ENCODE measurements at regions not wholly inside any gene's neighbourhood (a gene's known extent, or its start where the extent isn't known, plus 50 kb on each side); places are given as distances from the start of the nearest gene placed in this dataset.

- Histone ChIP-seq H3K4me1 (no peaks in the 10 kb centered on the region), H3K4me3 (no peak overlapping the region), H3K9me3 (no peaks in the 10 kb centered on the region), H3K27ac (no peak overlapping the region), H3K27me3 (no peaks in the 10 kb centered on the region), H3K36me3 (no peaks in the 10 kb centered on the region)
- WGBS, 2 donors: 89% methylated on average over 3 of the region's 3 CpGs; no CpG with 5 or more reads in 1 of the 2 donors
- intact Hi-C loops (cut with DNase I): no loop called here
- TF ChIP-seq, protein P1, sequence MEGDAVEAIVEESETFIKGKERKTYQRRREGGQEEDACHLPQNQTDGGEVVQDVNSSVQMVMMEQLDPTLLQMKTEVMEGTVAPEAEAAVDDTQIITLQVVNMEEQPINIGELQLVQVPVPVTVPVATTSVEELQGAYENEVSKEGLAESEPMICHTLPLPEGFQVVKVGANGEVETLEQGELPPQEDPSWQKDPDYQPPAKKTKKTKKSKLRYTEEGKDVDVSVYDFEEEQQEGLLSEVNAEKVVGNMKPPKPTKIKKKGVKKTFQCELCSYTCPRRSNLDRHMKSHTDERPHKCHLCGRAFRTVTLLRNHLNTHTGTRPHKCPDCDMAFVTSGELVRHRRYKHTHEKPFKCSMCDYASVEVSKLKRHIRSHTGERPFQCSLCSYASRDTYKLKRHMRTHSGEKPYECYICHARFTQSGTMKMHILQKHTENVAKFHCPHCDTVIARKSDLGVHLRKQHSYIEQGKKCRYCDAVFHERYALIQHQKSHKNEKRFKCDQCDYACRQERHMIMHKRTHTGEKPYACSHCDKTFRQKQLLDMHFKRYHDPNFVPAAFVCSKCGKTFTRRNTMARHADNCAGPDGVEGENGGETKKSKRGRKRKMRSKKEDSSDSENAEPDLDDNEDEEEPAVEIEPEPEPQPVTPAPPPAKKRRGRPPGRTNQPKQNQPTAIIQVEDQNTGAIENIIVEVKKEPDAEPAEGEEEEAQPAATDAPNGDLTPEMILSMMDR (IDR thresholded peaks at IDR 0.05): no peak
- TF ChIP-seq POLR2A (IDR thresholded peaks at IDR 0.05): no peak
- DNase-seq: no peak
Observed at GRCh38 chr1:188128761-188129160, 1300.0 kb downstream of the PLA2G4A start.

DNA sequence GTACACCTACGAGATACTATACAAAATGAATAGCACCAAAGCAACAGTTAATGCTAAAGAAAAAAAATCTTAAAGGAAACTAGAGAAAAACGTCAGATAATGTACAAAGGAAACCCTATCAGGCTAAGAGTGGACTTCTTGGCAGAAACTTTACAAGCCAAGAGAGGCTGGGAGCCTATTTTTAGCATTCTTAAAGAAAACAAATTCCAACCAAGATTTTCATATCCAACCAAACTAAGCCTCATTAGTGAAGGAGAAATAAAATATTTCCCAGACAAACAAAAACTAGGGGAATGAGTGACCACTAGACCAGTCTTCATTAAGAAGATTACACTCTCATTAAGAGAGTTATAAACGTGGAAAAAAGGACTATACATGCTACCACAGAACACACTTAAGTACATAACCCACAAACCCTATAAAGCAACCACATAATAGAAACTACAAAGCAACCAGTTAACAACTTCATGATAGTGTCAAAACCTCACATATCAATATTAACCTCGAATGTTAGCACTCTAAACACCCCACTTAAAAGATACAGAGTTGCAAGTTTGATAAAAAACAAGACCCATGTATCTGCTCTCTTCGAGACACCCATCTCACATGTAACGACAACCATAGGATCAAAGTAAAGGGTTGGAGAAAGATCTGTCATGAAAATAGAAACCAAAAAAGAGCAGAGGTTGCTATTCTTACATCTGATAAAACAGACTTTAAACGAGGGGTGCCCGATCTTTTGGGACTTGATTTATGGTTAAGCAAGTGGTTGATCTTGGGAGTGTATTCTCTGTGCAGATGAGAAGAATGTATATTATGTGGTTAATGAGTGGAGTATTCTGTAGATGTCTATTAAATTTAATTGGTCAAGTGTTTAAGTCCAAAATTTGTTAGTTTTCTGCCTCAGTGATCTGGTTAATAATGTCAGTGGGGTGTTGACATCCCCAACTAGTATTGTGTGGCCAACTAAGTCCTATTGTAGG is 1301.4 kb downstream of the PLA2G4A start:
- no peak for DNase-seq
- Histone ChIP-seq H3K9me3 (no peaks in the 10 kb centered on the region), H3K36me3 (no peaks in the 10 kb centered on the region), H3K27ac (no peak overlapping the region), H3K4me1 (no peaks in the 10 kb centered on the region), H3K4me3 (no peak overlapping the region), H3K27me3 (no peaks in the 10 kb centered on the region)
- intact Hi-C loops (cut with DNase I): no loop called here
- 65% methylated on average over 8 of the region's 8 CpGs for WGBS, 2 donors
- TF ChIP-seq POLR2A (IDR thresholded peaks at IDR 0.05): no peak
- TF ChIP-seq, protein P1 (IDR thresholded peaks at IDR 0.05): no peak

- WGBS, 2 donors: 51 to 60% methylated on average over 2 of the region's 2 CpGs
- Histone ChIP-seq H3K27ac (no peak overlapping the region), H3K4me3 (no peak overlapping the region), H3K4me1 (no peaks in the 10 kb centered on the region), H3K27me3 (no peaks in the 10 kb centered on the region), H3K9me3 (no peaks in the 10 kb centered on the region), H3K36me3 (no peaks in the 10 kb centered on the region)
- TF ChIP-seq POLR2A (IDR thresholded peaks at IDR 0.05): no peak
- TF ChIP-seq, protein P1 (IDR thresholded peaks at IDR 0.05): no peak
- intact Hi-C loops (cut with DNase I): no loop called here
- no peak for DNase-seq
Observed at GRCh38 chr1:188137221-188137620, 1308.5 kb downstream of the PLA2G4A start.

DNA sequence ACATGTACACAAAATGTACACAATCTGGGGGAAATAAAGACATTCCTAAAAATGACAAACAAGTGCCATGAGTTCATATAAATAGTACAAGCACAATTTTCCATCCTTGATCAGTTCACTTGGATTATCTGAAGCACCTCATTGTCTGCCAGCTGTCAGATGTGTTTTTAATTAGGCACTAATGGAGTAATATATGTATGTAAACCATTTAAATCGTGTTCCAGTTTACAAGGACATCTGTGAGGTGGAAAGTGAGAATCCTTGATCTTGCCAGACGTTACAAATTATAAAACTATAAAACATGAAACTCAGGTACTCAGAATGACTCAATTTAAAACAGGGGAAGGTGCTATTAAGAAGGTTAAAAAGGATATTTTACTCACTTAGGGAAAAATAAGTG is 1312.2 kb downstream of the PLA2G4A start:
- Histone ChIP-seq H3K36me3 (no peaks in the 10 kb centered on the region), H3K9me3 (no peaks in the 10 kb centered on the region), H3K27ac (no peak overlapping the region), H3K4me3 (no peak overlapping the region), H3K4me1 (no peaks in the 10 kb centered on the region), H3K27me3 (no peaks in the 10 kb centered on the region)
- TF ChIP-seq, protein P1 (IDR thresholded peaks at IDR 0.05): no peak
- no peak for TF ChIP-seq POLR2A (IDR thresholded peaks at IDR 0.05)
- no peak for DNase-seq
- 36% methylated on average over 2 of the region's 2 CpGs for WGBS, 2 donors
- intact Hi-C loops (cut with DNase I): no loop called here

DNA sequence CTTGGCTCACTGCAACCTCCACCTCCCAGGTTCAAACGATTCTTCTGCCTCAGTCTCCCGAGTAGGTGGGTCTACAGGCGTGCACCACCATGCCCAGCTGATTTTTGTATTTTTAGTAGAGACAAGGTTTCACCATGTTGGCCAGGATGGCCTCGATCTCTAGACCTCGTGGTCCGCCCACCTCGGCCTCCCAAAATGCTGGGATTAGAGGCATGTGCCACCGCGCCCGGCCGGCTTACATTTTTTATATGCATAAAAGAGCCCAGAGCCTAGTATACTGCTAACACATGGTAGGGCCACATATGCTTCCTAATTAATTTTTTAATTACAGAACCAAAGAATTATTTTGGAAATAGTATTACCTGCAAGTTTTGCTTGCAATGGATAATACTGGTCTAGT is 1325.4 kb downstream of the PLA2G4A start:
- no peak for DNase-seq
- intact Hi-C loops (cut with DNase I): no loop called here
- no peaks in the 10 kb centered on the region for H3K9me3 ChIP-seq
- H3K27me3 ChIP-seq: no peaks in the 10 kb centered on the region
- H3K36me3 ChIP-seq: no peaks in the 10 kb centered on the region
- no peaks in the 10 kb centered on the region for H3K4me1 ChIP-seq
- WGBS, 2 donors: 86 to 92% methylated on average over 7 to 10 of the region's 11 CpGs
- no peak for TF ChIP-seq POLR2A (IDR thresholded peaks at IDR 0.05)
- TF ChIP-seq, protein P1 (IDR thresholded peaks at IDR 0.05): no peak
- H3K27ac ChIP-seq: no peak overlapping the region
- no peak overlapping the region for H3K4me3 ChIP-seq

Measured in esophagus squamous epithelium (tissue), 5 donors.